Cardiac fibroblast (primary cell): ENCODE measurements at regions not wholly inside any gene's neighbourhood (a gene's known extent, or its start where the extent isn't known, plus 50 kb on each side); places are given as distances from the start of the nearest gene placed in this dataset.

Experiments
- DNase-seq, 2 donors: peaks; one replicate each; pipeline versions ENCODE4 v3.0.0 to v3.0.0-alpha.2; 2010; ENCODE audit warnings: low read depth in 2 of 2
- H3K4me3 ChIP-seq, 2 donors: replicated peaks in 1 of 2; 1 replicate in 1 of 2; 2 replicates in 1 of 2; pipeline ENCODE4 v1.5.1; 2011; ENCODE audit warnings: low read depth in 2 of 2, low read length in 2 of 2, mild to moderate bottlenecking in 2 of 2, moderate library complexity in 1 of 2
- CTCF ChIP-seq: IDR thresholded peaks from one replicate; pipeline ENCODE4 v1.5.1; 2011; ENCODE audit warnings: low read depth, mild to moderate bottlenecking, low read length, inconsistent platforms

GRCh38 chrX:25998687-25999086 is 139.5 kb upstream of the MAGEB18 start:
- H3K4me3 ChIP-seq = no peak overlapping the region
- no peak for TF ChIP-seq CTCF
- DNase-seq = no peak

DNA sequence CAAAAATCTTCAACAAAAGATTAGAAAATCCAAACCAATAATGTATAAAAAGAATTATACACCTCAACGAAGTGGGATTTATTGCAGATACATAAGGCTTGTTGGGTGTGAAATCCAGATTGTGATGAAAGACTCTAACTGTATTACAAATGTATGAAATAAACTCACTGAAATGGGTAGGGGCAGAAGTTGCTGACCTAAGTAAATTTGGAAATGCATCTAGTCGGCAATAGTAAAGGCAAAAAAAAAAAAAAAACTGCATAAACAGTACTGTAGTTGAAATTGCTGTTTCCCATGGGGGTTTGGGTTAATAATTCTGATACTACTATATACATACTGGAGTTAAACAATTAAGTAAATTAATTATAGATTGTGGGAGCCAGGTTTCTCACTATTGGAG is 130.7 kb upstream of the MAGEB18 start:
- no peak for TF ChIP-seq CTCF
- no peak overlapping the region for H3K4me3 ChIP-seq
- DNase-seq = no peak

DNA sequence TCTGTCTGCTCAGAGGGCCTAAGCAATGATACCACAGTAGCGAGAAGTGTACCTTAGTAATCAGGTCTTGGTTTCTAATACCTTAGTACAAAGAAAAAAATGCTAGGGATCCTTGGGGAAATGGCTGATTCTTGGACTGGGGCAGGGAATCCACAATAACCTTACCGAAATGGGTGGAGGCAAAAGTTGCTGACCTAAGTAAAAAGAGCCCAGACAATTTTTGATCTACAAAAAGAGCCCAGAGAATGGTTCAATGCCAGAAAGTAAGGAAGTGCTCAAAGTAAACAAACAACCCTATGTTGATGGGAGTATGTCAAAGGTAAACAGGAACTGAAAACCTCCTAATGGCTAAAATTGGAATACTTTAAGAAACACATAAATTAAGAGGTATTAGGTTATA is 130.1 kb upstream of the MAGEB18 start:
- no peak for TF ChIP-seq CTCF
- H3K4me3 ChIP-seq = no peak overlapping the region
- DNase-seq = no peak

DNA sequence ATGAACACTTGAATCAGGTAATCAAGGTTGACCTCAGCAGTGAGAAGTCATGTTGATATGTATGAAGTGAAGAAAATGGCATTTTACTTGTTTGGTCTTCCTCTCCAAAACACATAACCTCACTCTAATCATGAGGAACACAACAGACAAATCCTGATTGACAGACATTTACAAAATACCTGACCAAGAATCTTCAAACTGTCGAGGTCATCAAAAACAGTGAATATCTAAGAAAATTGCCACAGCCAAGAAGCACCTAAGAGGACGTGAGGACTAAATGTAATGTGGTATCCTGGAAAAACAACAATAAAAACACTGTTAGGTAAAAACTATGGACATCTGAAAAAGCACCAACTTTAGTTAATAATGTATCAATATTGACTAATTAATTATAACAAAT is 129.5 kb upstream of the MAGEB18 start:
- DNase-seq = no peak
- TF ChIP-seq CTCF = no peak
- H3K4me3 ChIP-seq = no peak overlapping the region

- no peak for DNase-seq
- no peak for TF ChIP-seq CTCF
- no peak overlapping the region for H3K4me3 ChIP-seq
These were observed 118.8 kb upstream of the MAGEB18 start for GRCh38 chrX:26019386-26019785.

GRCh38 chrX:26026179-26026578 is 112.0 kb upstream of the MAGEB18 start:
- DNase-seq = peak; percentile 3 to 59
- TF ChIP-seq CTCF = no peak
- H3K4me3 ChIP-seq = no peak overlapping the region

DNA sequence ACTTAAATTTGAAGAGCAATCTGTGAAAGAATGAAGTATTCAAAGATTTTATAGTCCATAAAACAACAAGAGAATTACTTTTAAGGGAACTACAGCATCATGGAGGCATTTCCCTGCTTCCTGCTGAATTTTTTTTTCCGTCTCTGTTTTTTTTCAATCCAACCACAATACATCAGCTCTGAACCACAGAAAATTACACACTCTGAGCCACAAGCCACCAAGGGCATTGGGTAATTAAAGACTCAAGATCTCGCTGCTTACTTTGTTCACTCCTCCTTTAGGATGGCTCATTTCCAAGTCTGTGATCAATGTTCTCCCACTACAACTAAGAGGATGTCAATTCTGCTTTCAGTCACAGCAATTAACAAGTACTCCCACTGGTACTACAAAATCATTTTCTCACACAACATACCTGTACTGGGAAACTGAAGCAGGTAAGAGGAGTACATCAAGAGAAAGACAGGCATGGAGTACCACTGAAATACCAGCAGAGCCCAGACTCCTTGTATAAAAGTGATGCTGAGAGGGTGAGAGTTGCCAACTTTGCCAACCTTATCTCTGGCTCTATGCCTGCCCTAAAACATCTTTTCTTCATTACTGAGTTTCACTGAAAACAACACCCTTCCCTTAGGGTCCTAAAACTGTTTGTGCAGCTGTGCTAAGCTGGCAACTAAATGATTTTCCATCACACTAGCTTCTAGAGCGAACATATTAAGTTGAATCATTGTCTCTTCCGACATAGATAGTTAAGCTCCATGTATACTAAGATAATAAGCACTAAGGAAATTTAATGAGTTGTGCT is 105.8 kb upstream of the MAGEB18 start:
- DNase-seq = peak; percentile 26 to 32
- no peak overlapping the region for H3K4me3 ChIP-seq
- TF ChIP-seq CTCF = no peak
